ENCODE measurements at regions not wholly inside any gene's neighbourhood (a gene's known extent, or its start where the extent isn't known, plus 50 kb on each side); places are given as distances from the start of the nearest gene placed in this dataset.

GRCh38 chr13:84239032-84239431 lies 356.8 kb upstream of the SLITRK1 start:
- TF ChIP-seq POLR2AphosphoS5 (IDR thresholded peaks at IDR 0.05; ENCODE audit: low read depth, low read length) (no peak), POLR2A (IDR thresholded peaks at IDR 0.05; ENCODE audit: low read depth, low read length) (no peak), TAF1 (IDR thresholded peaks at IDR 0.05; ENCODE audit: low read depth, low read length) (no peak), POU2F2 (IDR thresholded peaks at IDR 0.05; ENCODE audit: low read depth, low read length) (no peak), PAX5 (IDR thresholded peaks at IDR 0.05; ENCODE audit: insufficient read depth, low read length, severe bottlenecking) (no peak), SPI1 (IDR thresholded peaks at IDR 0.05; ENCODE audit: low read depth, low read length) (no peak)

Data from GM12891 (cell line).